GM12892 (cell line): ENCODE measurements at regions not wholly inside any gene's neighbourhood (a gene's known extent, or its start where the extent isn't known, plus 50 kb on each side); places are given as distances from the start of the nearest gene placed in this dataset.
"Not testable (repeated sequence)": the region's sequence is repeated elsewhere in the genome, so short reads cannot be mapped to it uniquely, and the experiment has no call there.

Experiments
- DNase-seq: peaks from one replicate; pipeline ENCODE4 v3.0.0; 2011; ENCODE audit not compliant: insufficient read length
- FAIRE-seq: peaks from 2 replicates; lab custom pipeline; 2011; peaks lifted over from hg19 to GRCh38; lab: Jason Lieb, UNC
- POLR2A ChIP-seq: IDR thresholded peaks from 2 replicates; pipeline ENCODE4 v1.6.1; 2011; ENCODE audit warnings: low read depth, low read length, control low read depth
- POLR2AphosphoS5 ChIP-seq: IDR thresholded peaks from 2 replicates; pipeline ENCODE4 v1.6.1; 2011; ENCODE audit warnings: low read depth, low read length, control low read depth
- TAF1 ChIP-seq: IDR thresholded peaks from 2 replicates; pipeline ENCODE4 v1.6.1; 2011; ENCODE audit warnings: low read depth, mild to moderate bottlenecking, control low read depth, low read length, borderline replicate concordance

DNA sequence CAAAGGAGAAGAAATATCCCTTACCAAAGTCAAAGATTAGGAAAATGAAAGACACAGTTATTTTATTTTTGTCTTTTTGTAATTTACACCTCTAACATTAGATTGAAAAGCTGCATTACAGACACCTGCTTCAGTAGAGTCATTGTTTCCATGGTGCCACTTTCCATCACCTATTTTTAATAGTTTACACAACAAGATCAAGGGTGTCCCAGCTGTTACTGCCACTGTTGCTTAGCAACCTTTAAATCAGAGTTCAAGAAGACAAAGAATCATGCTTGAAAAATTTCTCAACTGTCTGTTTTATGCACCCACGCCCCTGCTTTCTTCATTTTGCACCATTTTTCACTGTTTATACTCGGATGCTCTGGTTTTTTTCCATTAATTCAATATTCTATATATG lies 668.2 kb upstream of the GJE1 start:
- DNase-seq: no peak
- TF ChIP-seq POLR2AphosphoS5: no peak
- no peak for TF ChIP-seq TAF1
- no peak for TF ChIP-seq POLR2A
- no peak for FAIRE-seq

DNA sequence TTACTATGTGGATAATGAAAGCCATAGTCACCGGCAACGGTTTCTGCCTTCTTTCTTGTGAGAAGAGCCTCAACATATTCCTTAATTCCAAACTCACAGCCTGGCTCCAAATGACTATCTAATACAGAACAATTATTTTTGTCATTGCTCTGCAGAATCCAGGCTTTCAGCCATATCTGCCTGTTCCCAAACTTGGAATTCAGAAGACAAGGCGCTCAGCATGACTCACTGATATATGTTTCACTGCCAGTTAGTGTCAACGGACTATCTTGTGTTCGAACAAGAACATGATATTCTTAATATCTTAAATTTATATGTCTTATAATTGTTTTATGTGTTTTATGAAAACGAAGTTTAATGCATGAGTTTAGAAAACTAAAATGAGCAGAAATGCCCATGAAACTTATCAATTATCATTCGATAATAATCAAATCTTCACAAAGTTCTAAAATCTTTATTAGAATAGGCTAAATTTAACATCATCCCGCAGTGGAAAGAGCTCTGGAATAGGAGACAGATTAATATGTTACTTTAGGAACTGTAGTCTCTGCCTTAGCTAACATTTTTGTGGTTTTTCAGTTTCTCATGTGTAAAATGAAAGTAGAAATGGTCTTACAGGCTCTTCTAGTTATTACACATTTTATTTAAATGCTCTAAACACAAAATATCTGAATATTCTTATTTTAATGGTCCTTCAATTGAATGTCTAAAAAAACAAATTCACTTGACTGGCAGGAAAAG lies 669.3 kb upstream of the GJE1 start:
- no peak for TF ChIP-seq POLR2AphosphoS5
- no peak for TF ChIP-seq POLR2A
- TF ChIP-seq TAF1: no peak
- FAIRE-seq (no peak), DNase-seq (no peak)

GRCh38 chr6:141460743-141461484 lies 671.8 kb upstream of the GJE1 start:
- TF ChIP-seq POLR2A (no peak), TAF1 (no peak), POLR2AphosphoS5 (no peak)

GRCh38 chr6:141460245-141460644 lies 672.5 kb upstream of the GJE1 start:
- not testable (repeated sequence) for DNase-seq, FAIRE-seq

More at GRCh38 chr6:141460743-141461484, 671.8 kb upstream of the GJE1 start:
- no peak for DNase-seq
- no peak for FAIRE-seq

- DNase-seq, FAIRE-seq: not testable (repeated sequence)
These were observed 674.7 kb upstream of the GJE1 start for GRCh38 chr6:141457984-141458383.

DNA sequence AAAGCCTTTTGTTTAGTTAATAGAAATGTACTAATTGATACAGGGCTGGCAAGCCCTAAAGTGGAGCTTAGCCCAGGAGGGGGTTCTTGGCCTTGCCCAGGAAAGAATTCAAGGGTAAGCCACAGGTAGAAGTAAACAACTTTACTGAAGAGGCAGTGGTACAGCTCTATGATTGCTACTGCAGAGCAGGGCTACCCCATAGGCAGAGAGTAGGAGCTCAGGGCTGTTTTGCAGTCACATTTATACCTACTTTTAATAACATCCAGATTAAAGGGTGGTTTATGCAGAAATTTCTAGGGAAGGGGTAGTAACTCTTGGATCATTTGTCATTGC lies 680.4 kb upstream of the GJE1 start:
- no peak for FAIRE-seq
- no peak for TF ChIP-seq TAF1
- no peak for TF ChIP-seq POLR2A
- TF ChIP-seq POLR2AphosphoS5: no peak
- no peak for DNase-seq

DNA sequence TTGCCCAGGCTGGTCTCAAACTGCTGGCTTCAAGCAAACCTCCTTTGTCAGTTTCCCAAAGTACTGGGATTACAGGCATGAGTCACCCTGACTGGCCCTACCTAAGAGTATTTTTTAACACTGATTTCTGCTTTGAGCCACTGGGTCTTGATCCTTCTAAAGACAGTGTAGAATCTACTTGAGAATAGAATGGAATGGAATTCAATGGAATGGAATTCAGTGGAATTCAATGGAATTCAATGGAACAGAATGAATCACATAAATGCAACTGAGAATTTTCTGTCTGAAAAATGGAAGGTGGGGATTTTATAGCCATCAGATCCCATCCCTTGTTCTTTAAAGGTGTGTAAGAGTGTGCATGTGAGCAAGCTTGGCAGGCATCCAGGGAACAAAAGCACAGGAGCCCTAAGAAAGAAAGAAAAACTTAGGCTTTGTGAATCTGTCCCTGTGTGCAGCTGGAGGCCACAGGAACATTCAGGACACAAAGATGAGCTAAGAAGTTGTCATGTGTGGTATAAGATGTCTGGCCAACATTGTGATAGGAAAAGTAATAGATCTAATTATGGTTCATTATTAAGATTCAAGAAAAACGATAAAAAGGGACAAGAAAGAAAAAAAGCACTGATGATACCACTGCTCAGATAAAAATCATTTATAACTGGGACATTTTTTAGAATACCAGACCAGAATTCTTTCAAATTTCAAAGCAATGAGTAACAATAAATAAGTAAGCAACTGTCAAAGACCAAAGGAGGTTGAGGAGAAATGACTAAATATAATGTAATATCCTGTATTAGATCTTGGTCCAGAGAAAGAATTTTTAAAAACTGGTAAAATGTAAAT lies 681.0 kb upstream of the GJE1 start:
- FAIRE-seq (no peak), DNase-seq (no peak)
- TF ChIP-seq POLR2AphosphoS5: no peak

DNA sequence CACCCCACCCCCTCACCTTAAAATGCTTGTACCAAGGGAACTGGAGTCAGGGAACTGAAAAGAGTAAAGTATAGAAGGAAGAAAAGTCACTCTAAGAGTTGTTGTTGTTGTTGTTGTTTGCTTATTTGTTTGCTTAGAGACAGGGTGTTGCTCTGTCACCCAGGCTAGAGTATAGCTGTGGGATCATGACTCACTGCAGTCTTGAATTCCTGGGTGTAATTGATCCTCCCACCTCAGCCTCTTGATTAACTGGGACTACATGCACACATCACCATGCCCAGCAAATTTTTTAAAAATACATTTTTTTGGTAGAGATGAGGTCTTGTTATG lies 681.6 kb upstream of the GJE1 start:
- DNase-seq (no peak), FAIRE-seq (no peak)
- TF ChIP-seq POLR2A (no peak), TAF1 (no peak), POLR2AphosphoS5 (no peak)

DNA sequence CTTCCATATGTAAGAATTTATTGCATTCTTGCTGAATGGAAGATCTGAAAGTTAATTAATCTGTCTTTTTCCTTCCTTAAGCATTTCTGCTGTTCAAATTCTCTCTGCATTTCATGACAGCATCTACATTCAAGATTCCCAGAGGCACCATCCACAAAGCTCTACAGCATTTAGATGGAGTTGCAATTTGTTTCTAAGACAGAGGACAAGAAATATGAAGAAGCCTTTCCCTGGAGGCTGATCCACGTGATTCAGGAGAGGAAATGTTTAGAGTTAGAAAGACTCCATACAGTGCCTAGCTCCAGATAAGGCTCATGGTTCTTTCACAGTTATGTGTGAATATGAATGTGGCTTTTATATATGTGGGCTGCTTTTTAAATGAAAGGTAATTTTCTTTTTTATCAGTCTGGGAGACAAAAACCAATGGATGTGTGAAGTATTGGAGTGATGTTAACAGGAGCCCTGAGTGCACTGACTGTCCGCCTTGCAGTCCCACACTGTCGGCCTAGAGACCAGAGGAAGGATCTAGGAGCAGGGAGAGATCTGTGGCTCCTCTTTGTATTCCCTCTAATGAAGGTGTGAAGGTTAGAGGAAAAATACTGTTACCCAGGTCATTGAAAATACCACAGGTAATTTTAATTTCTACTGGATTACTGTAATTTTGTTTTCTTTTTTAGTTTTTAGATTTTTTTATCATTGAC lies 686.6 kb upstream of the GJE1 start:
- FAIRE-seq: no peak
- no peak for TF ChIP-seq POLR2A
- no peak for TF ChIP-seq POLR2AphosphoS5
- TF ChIP-seq TAF1: no peak
- DNase-seq: no peak

DNA sequence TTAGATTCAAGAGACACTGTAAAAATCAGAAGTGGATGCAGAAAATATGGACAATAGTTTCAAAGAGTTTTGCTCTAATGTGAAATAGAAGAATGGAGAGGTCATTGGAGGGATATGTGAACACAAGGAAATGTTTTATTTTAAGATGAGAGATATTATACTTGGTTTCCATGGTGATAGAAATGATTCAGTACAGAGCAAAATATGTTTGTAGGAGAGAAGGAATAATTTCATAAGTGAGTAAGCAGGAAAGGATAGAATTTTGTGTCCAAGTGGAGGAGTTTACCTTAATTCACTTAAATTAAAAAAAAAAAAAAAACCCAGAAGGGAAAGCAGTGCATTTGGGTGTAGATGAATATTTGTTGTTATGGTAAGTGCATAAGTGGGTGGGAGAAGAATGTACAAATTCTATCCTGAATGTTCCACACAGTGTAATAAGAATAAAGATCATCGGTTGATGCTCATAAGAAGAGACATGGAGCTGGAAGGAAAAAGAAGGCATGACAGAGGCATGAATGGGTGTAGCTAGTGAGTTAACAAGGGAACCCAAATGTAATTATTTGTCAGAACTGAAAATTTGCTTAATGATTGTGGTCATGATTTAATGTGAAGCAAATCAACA lies 688.9 kb upstream of the GJE1 start:
- FAIRE-seq (no peak), DNase-seq (no peak)
- TF ChIP-seq POLR2AphosphoS5: no peak

DNA sequence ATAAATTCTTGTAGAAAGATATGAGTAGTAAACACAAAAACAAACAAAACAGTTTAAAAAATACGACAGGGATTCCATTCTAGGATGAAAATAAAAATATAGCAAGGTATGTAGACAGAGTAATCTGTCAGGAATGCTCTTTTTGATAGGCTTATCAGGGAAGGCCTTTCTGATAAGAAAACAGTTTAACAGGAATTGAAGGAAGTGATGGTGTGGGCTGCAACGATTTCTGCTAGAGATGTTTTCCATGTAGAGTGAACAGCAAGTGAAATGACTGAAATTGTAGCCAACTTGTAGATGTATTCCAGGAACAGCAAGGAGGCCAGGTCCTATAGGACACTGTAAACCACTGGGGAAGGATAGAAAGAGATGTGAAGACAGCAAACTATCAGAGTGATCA lies 689.7 kb upstream of the GJE1 start:
- DNase-seq (no peak), FAIRE-seq (no peak)
- TF ChIP-seq POLR2AphosphoS5 (no peak), TAF1 (no peak), POLR2A (no peak)

- no peak for FAIRE-seq
- DNase-seq: no peak
- TF ChIP-seq POLR2A (no peak), TAF1 (no peak), POLR2AphosphoS5 (no peak)
These were observed 693.2 kb upstream of the GJE1 start for GRCh38 chr6:141439513-141439912.
